ENCODE measurements at regions not wholly inside any gene's neighbourhood (a gene's known extent, or its start where the extent isn't known, plus 50 kb on each side); places are given as distances from the start of the nearest gene placed in this dataset.

DNA sequence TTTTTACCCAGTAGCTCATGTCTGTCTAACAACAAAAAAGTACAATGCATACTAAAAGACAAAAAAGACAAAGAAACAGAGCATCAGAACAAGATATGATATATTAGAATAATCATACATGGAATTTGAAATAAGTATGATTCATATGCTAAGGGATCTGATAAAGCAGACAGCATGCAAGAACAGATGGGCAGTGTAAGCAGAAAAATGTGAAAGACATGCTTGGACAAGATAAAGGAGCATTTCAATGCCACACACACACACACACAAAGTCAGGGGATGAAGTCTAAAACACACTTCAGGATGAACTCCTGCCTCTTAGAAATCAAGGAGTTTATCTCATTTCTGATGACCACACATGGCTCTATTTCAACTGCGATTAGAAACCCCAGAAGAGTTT is 649.6 kb upstream of the NDST4 start:
- TF ChIP-seq, protein P1, sequence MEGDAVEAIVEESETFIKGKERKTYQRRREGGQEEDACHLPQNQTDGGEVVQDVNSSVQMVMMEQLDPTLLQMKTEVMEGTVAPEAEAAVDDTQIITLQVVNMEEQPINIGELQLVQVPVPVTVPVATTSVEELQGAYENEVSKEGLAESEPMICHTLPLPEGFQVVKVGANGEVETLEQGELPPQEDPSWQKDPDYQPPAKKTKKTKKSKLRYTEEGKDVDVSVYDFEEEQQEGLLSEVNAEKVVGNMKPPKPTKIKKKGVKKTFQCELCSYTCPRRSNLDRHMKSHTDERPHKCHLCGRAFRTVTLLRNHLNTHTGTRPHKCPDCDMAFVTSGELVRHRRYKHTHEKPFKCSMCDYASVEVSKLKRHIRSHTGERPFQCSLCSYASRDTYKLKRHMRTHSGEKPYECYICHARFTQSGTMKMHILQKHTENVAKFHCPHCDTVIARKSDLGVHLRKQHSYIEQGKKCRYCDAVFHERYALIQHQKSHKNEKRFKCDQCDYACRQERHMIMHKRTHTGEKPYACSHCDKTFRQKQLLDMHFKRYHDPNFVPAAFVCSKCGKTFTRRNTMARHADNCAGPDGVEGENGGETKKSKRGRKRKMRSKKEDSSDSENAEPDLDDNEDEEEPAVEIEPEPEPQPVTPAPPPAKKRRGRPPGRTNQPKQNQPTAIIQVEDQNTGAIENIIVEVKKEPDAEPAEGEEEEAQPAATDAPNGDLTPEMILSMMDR (IDR thresholded peaks at IDR 0.05) = no peak
- no peak for TF ChIP-seq POLR2A (IDR thresholded peaks at IDR 0.05)
- TF ChIP-seq EP300 (IDR thresholded peaks at IDR 0.05) = no peak
- no peak for TF ChIP-seq POLR2AphosphoS5 (IDR thresholded peaks at IDR 0.05)

All from suprapubic skin (tissue), 4 donors.